Kidney tubule cell (primary cell): ENCODE measurements at regions not wholly inside any gene's neighbourhood (a gene's known extent, or its start where the extent isn't known, plus 50 kb on each side); places are given as distances from the start of the nearest gene placed in this dataset.
"Not testable (repeated sequence)": the region's sequence is repeated elsewhere in the genome, so short reads cannot be mapped to it uniquely, and the experiment has no call there.

Source experiments
- DNase-seq: peaks from one replicate; pipeline ENCODE4 v3.0.0-alpha.2; 2018; ENCODE audit warnings: low spot score

- not testable (repeated sequence) for DNase-seq
Measured at GRCh38 chr6:25160134-25160533, 119.0 kb upstream of the CARMIL1 start.

- DNase-seq = no peak
Measured at GRCh38 chr6:25165177-25165576, 114.0 kb upstream of the CARMIL1 start.

GRCh38 chr6:25165800-25166199 lies 113.4 kb upstream of the CARMIL1 start:
- DNase-seq = no peak

GRCh38 chr6:25166955-25167748 lies 112.0 kb upstream of the CARMIL1 start:
- no peak for DNase-seq

GRCh38 chr6:25167961-25168360 lies 111.2 kb upstream of the CARMIL1 start:
- DNase-seq = no peak

- DNase-seq = no peak
Measured at GRCh38 chr6:25168637-25169036, 110.5 kb upstream of the CARMIL1 start.

GRCh38 chr6:25169553-25169952 lies 109.6 kb upstream of the CARMIL1 start:
- DNase-seq = no peak

DNA sequence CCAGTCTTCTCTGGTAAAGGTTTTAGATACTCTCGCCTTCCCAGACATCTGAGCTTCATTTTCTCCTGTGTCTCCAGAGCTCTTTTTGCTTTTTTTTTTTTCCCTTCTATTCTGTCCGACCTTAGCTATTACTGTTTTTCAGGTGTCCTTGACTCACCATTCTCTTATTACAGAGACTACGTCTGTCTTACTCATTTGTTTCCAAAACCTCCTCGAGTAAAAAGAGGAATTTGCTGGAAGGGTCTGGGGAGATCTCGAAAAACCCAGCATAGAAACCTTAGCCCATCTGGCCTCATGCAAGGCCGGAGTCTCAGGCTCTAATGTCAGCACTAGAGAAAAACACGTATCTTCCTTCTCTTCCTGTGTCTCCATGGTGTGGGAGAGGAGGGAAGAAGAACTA lies 109.2 kb upstream of the CARMIL1 start:
- DNase-seq = no peak

- DNase-seq = no peak
Measured at GRCh38 chr6:25170640-25171039, 108.5 kb upstream of the CARMIL1 start.

- DNase-seq = no peak
Measured at GRCh38 chr6:25171301-25171700, 107.9 kb upstream of the CARMIL1 start.

DNA sequence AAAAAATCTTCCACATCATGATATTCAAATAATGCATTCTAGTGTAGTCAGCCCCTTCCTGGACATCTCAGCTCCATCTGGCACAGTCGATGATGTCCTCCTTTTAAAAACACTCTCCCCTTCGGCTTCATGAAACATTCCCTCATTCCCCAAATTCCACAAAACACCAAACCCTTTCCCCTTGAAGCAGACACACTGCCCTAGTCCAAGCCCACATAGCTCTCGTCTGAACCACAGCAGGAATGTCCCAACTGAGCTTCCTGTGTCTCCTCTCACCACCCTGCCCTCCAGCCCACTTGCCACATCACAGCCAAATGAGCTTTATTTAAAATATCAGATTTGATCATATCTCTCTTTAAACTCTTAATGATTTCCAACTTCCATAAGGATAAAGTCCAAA lies 106.4 kb upstream of the CARMIL1 start:
- peak; percentile 83 for DNase-seq

DNA sequence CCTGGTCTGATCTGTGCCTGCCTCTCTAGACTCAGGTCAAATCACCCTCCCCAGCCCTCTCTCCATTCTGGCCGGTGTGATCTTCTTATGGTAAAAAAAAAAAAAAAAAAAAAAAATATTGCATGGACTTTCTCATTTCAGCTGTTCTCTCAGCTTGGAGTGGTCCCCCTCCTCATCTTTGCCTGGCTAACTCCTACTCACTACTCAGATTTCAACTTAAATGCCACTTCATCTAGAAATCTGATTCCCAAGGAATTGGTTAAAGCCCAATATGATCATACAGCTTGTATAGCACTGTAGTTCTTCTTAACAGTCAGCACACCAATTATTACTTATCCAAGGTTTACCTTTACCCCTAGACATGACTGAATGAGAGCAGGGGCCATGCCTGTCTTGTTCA lies 105.9 kb upstream of the CARMIL1 start:
- DNase-seq = no peak

DNA sequence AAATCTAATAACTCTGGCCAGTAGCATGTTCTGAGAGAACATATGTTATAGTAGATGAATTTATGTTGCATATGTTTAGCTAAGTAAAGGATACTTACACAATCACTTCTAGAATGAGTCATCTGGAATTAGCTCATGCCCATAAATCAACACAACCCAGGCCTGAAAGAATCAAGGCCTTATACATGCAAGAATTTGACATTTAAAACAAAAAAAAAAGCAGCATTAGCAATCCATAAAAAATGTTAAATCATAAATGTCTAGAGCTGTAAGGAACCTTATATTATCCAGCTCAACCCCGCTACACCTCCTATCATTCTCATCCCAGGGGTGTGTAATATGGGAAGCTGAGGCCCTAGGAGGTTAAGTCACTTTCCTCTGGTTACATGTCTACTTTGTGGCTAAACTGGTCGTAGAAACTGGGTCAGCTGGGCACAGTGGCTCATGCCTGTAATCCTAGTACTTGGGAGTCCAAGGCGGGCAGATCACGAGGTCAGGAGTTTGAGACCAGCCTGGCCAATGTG lies 105.2 kb upstream of the CARMIL1 start:
- DNase-seq = peak; percentile 80

DNA sequence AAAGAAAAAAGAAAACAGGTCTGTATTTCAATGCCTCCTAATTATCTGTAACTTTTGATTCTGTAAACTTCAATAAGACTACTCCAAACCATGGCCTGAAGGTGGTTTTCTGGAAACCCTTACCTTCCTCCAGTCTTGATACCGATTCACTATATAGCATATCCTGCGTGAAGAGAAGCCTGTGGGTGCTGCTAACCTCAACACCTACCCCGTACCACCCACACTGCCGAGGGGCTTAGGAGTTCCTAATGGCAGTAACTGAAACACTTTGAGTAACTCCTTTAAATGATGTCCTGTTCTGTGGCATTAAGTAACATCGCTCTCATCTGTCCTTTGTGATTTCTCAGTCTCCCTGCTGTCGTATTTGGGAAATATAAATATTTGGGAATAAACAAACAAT lies 104.5 kb upstream of the CARMIL1 start:
- DNase-seq = no peak

DNA sequence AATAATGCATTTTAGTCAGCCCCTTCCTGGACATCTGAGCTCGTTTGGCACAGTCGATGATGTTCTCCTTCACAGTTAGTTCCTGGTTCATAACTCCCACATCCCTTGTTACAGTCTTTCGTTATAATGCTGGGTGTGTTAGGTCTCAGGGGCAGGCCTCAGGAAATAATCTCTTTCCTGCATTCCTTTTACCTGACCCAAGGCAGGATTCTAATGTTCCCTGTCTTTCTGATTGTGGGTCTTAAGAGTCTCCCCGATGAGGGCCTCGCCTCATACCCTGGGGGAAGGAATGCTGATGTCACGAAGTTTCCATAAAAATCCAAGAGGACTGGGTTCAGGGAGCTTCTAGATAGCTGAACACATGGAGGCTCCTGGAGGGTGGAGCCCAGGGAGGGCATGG lies 104.0 kb upstream of the CARMIL1 start:
- DNase-seq = peak; percentile 69

GRCh38 chr6:25175681-25176080 lies 103.5 kb upstream of the CARMIL1 start:
- no peak for DNase-seq

DNA sequence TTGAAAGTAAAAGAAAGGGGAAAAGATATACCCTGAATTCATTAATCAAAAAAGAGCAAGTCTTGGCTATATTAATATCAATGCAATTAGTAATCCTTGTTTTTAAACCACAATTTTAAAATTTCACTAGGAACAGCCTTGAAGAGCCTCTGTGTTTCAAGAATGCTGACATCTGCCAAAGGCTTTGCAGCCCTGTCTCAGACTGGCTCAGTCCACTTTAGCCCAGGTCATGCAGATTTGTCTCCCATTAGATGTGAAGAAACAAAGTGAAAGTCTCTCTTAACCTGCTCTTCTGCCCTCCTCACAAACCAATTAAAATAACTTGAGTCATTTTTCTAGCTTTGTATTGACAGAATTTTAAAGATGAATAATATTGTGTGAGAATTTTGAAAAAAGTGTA lies 102.7 kb upstream of the CARMIL1 start:
- DNase-seq = no peak

- no peak for DNase-seq
Measured at GRCh38 chr6:25177500-25178028, 101.6 kb upstream of the CARMIL1 start.

- no peak for DNase-seq
Measured at GRCh38 chr6:25178336-25179035, 100.7 kb upstream of the CARMIL1 start.

DNA sequence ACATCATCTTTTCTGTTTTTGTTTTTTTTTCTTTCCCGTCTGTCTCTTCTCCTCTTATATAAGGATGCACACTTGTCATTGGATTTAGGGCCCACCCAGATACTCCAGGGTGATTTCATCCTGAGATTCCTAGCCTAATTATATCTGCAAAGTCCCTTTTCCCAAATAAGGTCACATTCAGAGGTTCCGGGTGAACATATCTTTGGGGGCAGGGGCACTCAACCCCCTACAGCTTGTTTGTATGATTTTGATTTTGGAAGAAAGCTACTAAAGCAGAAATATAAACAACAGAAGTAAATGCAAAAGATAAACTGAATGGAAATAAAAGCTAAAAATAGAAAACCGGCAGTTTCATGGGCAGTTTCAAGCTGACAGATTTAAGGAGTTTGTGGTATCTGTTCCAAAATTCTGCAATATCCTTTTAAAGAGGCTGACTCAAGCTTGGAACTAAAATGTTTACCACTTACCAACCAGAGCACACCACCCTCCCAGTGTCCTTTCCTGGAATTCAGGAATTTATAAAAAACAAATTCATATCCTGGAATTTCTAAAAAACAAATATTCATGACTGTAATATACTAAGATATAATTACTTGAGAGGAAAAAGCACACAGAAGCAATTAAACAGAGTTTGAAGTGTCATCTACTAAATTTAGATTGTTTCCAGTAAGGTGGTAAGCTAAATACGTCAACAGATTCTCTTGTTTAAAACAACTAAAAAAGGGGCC lies 100.0 kb upstream of the CARMIL1 start:
- no peak for DNase-seq

- DNase-seq = no peak
Measured at GRCh38 chr6:25180630-25181349, 98.4 kb upstream of the CARMIL1 start.

- no peak for DNase-seq
Measured at GRCh38 chr6:25181350-25181724, 97.8 kb upstream of the CARMIL1 start.
